ENCODE measurements at regions not wholly inside any gene's neighbourhood (a gene's known extent, or its start where the extent isn't known, plus 50 kb on each side); places are given as distances from the start of the nearest gene placed in this dataset.

DNA sequence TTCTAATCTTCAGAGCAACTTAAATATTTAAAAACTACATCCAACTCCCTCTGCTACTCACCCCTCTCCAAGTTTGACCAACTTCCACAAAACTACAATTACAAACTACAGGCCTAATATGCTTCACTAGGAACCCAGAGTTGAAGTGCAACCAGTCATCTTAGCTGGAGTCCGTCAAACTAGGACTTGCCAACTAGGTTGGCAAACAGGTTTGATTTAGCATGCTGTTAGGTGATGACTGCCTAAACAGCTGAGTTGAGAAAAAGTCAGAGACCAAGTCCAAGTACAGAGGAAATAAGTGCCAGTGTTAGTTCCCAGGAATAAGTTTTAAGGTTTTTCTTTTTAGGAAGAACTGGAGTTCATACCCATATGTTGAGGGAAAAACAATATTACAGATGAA is 1109.0 kb downstream of the TUSC7 start:
- TF ChIP-seq EZH2 (optimal IDR thresholded peaks at IDR 0.05; ENCODE audit: low read depth, low read length) (no peak), EZH2phosphoT487 (IDR thresholded peaks at IDR 0.05; ENCODE audit: low read length) (no peak)
- TF ChIP-seq, protein P1, sequence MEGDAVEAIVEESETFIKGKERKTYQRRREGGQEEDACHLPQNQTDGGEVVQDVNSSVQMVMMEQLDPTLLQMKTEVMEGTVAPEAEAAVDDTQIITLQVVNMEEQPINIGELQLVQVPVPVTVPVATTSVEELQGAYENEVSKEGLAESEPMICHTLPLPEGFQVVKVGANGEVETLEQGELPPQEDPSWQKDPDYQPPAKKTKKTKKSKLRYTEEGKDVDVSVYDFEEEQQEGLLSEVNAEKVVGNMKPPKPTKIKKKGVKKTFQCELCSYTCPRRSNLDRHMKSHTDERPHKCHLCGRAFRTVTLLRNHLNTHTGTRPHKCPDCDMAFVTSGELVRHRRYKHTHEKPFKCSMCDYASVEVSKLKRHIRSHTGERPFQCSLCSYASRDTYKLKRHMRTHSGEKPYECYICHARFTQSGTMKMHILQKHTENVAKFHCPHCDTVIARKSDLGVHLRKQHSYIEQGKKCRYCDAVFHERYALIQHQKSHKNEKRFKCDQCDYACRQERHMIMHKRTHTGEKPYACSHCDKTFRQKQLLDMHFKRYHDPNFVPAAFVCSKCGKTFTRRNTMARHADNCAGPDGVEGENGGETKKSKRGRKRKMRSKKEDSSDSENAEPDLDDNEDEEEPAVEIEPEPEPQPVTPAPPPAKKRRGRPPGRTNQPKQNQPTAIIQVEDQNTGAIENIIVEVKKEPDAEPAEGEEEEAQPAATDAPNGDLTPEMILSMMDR (IDR thresholded peaks at IDR 0.05; ENCODE audit: low read length): no peak

Measured in MM.1S (cell line).